Thymus (tissue), 11 donors: ENCODE measurements at regions not wholly inside any gene's neighbourhood (a gene's known extent, or its start where the extent isn't known, plus 50 kb on each side); places are given as distances from the start of the nearest gene placed in this dataset.
"Not testable (repeated sequence)": the region's sequence is repeated elsewhere in the genome, so short reads cannot be mapped to it uniquely, and the experiment has no call there.

ENCODE experiments used
- DNase-seq, 9 donors: peaks; one replicate each; pipeline ENCODE4 v3.0.0-alpha.2; 2013; ENCODE audit warnings: low spot score in 9 of 9, low read depth in 6 of 9, missing footprints in 1 of 9
- H3K27ac ChIP-seq, 2 donors: one replicate each; pipeline ENCODE4 v1.5.1; 2013; ENCODE audit warnings: control low read depth in 1 of 2, low read depth in 1 of 2, low read length in 1 of 2, mild to moderate bottlenecking in 1 of 2, moderate library complexity in 1 of 2
- H3K27me3 ChIP-seq, 2 donors: one replicate each; pipeline ENCODE4 v1.5.1; 2013; ENCODE audit warnings: low read length in 1 of 2; ENCODE audit not compliant: control insufficient read depth in 2 of 2, insufficient read depth in 1 of 2
- H3K36me3 ChIP-seq, 2 donors: one replicate each; pipeline ENCODE4 v1.5.1; 2013; ENCODE audit warnings: low read length in 1 of 2, mild to moderate bottlenecking in 1 of 2, moderate library complexity in 1 of 2; ENCODE audit not compliant: control insufficient read depth in 2 of 2, insufficient read depth in 2 of 2
- H3K4me1 ChIP-seq, 2 donors: one replicate each; pipeline ENCODE4 v1.5.1; 2013; ENCODE audit warnings: low read length in 2 of 2; ENCODE audit not compliant: control insufficient read depth in 2 of 2, insufficient read depth in 2 of 2
- H3K4me3 ChIP-seq, 2 donors: one replicate each; pipeline ENCODE4 v1.5.1; 2013; ENCODE audit warnings: low read length in 2 of 2, control low read depth in 1 of 2, mild to moderate bottlenecking in 1 of 2
- H3K9me3 ChIP-seq, 2 donors: one replicate each; pipeline ENCODE4 v1.5.1; 2013; ENCODE audit warnings: low read length in 1 of 2, mild to moderate bottlenecking in 1 of 2; ENCODE audit not compliant: control insufficient read depth in 2 of 2, insufficient read depth in 1 of 2
- whole genome bisulfite sequencing: extraction: QIAGEN DNeasy Blood & Tissue Kit; methylation state at CpG from one replicate; pipeline ENCODE4 v1.1.7; 2013; 5-methylcytosine and 5-hydroxymethylcytosine counted together
- donor health status: healthy.

DNA sequence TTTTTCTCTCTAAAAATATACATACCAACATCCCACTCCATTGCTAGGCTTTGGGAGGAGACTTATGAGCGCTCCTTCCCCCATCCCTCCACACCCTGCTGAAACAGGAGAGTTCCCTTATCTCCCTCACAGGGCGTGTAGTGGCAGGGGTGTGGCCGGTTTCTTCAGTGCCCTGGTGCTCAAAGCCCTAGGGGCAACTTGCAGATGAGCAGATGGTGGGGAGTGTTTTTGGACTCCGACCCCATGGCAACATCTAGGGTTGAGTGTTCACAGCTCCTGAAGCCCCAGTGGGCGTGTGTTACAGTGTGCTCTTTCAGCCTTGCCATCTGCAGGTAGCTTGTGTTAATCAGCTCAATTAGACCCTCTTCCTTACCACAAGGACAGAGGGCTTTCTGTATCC lies 409.5 kb downstream of the MAT2B start:
- H3K4me3 ChIP-seq, result no peak overlapping the region
- peaks cover 0 to 18% of the 10 kb centered on the region in 2 donors for H3K4me1 ChIP-seq
- WGBS, result 67% methylated on average over 5 of the region's 5 CpGs
- H3K27me3 ChIP-seq, result no peaks in the 10 kb centered on the region
- no peak overlapping the region for H3K27ac ChIP-seq
- DNase-seq, result no peak
- H3K36me3 ChIP-seq, result no peaks in the 10 kb centered on the region
- peaks cover 0 to 1% of the 10 kb centered on the region in 2 donors for H3K9me3 ChIP-seq

- peak overlapping the region; percentile 53 to 69 for H3K27ac ChIP-seq
- H3K4me3 ChIP-seq, result no peak overlapping the region
- 63% methylated on average over 9 of the region's 9 CpGs for WGBS
Measured at GRCh38 chr5:163915481-163915961, 410.1 kb downstream of the MAT2B start.

GRCh38 chr5:163916376-163916775 lies 411.0 kb downstream of the MAT2B start:
- Histone ChIP-seq H3K27me3 (no peaks in the 10 kb centered on the region), H3K27ac (peak overlapping the region in 1 of 2 donors; percentile 69), H3K9me3 (peaks cover 0 to 8% of the 10 kb centered on the region in 2 donors), H3K36me3 (no peaks in the 10 kb centered on the region), H3K4me3 (no peak overlapping the region), H3K4me1 (peaks cover 0 to 18% of the 10 kb centered on the region in 2 donors)
- peak in 6 of 9 donors; percentile 8 to 62 (median 13) for DNase-seq
- 19% methylated on average over 2 of the region's 2 CpGs for WGBS

More at GRCh38 chr5:163915481-163915961, 410.1 kb downstream of the MAT2B start:
- Histone ChIP-seq H3K36me3 (no peaks in the 10 kb centered on the region), H3K9me3 (peaks cover 0 to 7% of the 10 kb centered on the region in 2 donors), H3K27me3 (no peaks in the 10 kb centered on the region), H3K4me1 (peaks cover 0 to 18% of the 10 kb centered on the region in 2 donors)
- peak in 1 of 9 donors; percentile 28 for DNase-seq

DNA sequence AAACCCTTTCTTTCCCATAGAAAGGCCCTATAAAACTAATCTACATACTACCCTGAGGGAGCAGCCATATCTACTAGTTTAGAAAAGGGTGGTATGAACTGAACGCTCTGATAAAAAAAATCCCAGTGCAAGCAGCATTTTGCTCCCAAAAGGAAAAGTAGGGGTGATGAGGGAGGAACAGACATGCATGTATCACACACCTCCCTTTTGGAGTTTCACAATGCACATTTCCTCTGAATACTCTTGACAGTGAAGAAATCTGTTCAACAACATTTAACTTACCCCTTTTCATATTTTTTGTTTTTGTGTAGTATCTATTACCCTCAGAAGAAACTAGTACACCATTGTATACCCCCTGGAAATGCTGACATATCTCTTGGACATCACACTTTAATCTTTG lies 411.4 kb downstream of the MAT2B start:
- peaks cover 0 to 8% of the 10 kb centered on the region in 2 donors for H3K9me3 ChIP-seq
- no peaks in the 10 kb centered on the region for H3K27me3 ChIP-seq
- H3K27ac ChIP-seq, result peak overlapping the region in 1 of 2 donors; percentile 7
- WGBS, result 93% methylated on average over 1 of the region's 1 CpG
- peaks cover 0 to 18% of the 10 kb centered on the region in 2 donors for H3K4me1 ChIP-seq
- no peaks in the 10 kb centered on the region for H3K36me3 ChIP-seq
- H3K4me3 ChIP-seq, result no peak overlapping the region
- peak in 1 of 9 donors; percentile 5 for DNase-seq

DNA sequence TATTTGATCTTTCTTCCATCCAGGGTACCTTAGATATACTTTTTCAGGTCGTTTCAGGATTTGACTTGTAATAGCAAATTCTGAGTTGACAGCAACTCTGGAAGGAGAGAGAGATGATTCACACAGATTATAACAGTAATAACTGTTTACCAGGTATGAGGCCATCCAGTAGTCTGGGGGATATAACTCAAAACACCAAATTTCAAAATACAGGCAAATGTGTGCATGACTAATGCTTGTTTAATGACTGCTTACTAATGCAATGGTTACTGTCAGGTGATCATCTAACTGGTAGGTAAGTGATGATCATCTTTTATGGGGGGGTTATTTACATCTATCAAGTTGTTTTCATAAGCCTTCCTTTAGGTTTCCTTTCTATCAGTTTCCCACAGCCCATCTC lies 412.3 kb downstream of the MAT2B start:
- Histone ChIP-seq H3K4me1 (peaks cover 0 to 18% of the 10 kb centered on the region in 2 donors), H3K27me3 (no peaks in the 10 kb centered on the region), H3K27ac (no peak overlapping the region), H3K36me3 (no peaks in the 10 kb centered on the region), H3K4me3 (no peak overlapping the region), H3K9me3 (peaks cover 0 to 8% of the 10 kb centered on the region in 2 donors)
- no peak for DNase-seq
- 89% methylated on average over 1 of the region's 1 CpG for WGBS

DNA sequence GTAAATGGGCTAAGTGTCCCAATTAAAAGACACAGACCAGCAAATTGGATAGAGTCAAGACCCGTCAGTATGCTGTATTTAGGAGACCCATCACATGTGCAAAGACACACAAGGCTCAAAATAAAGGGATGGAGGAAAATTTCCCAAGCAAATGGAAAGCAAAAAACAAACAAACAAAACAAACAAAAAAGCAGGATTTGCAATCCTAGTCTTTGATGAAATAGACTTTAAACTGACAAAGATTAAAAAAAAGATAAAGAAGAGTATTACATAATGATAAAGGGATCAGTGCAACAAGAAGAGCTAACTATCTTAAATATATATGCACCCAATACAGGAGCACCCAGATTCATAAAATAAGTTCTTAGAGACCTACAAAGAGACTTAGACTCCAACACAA lies 429.6 kb downstream of the MAT2B start:
- not testable (repeated sequence) for H3K36me3 ChIP-seq, H3K9me3 ChIP-seq, DNase-seq, H3K27ac ChIP-seq, H3K27me3 ChIP-seq, H3K4me3 ChIP-seq, H3K4me1 ChIP-seq
- WGBS, result 96% methylated on average over 1 of the region's 1 CpG

GRCh38 chr5:163938595-163938994 lies 433.2 kb downstream of the MAT2B start:
- Histone ChIP-seq H3K9me3 (peaks cover 0 to under 1% of the 10 kb centered on the region in 2 donors), H3K27me3 (no peaks in the 10 kb centered on the region), H3K27ac (no peak overlapping the region), H3K4me3 (no peak overlapping the region), H3K36me3 (no peaks in the 10 kb centered on the region), H3K4me1 (no peaks in the 10 kb centered on the region)
- no peak for DNase-seq
- WGBS, result 96% methylated on average over 1 of the region's 1 CpG

DNA sequence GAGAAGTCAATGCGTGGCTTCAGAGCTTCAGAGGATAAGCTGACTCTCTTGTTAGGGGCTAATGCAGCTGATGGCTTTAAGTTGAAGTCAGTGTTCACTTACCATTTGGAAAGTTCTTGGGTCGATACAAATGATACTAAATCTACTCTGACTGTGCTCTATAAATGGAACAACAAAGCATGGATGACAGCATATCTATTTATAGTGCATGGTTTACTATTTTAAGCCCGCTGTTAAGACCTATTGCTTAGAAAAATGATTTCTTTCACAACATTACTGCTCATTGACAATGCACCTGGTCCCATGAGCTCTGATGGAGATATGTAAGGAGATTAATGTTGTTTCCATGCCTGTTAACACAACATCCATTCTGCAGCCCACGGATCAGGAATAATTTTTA lies 435.7 kb downstream of the MAT2B start:
- Histone ChIP-seq H3K4me3 (no peak overlapping the region), H3K9me3 (no peaks in the 10 kb centered on the region), H3K27ac (no peak overlapping the region), H3K27me3 (no peaks in the 10 kb centered on the region), H3K36me3 (no peaks in the 10 kb centered on the region), H3K4me1 (no peaks in the 10 kb centered on the region)
- WGBS, result 84% methylated on average over 4 of the region's 4 CpGs
- no peak for DNase-seq

DNA sequence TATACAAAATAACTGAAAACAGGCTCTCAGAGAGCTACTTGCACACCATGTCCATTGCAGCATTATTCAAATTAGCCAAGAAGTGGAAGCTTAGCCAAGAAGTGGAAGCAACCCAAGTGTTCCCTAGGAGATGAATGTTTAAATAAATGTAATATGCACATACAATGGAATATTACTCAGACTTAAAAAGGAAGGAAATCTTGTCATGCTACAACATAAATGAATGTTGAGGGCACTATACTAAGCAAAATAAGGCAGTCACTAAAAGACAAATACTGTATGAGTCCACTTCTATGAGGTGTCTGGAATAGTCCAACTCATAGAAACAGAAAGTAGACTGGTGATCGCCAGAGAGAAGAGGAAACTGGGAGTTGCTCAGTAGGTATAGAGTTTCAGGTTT lies 438.1 kb downstream of the MAT2B start:
- H3K27ac ChIP-seq, result no peak overlapping the region

GRCh38 chr5:163944738-163945137 lies 439.3 kb downstream of the MAT2B start:
- Histone ChIP-seq H3K9me3 (no peaks in the 10 kb centered on the region), H3K27me3 (no peaks in the 10 kb centered on the region), H3K36me3 (no peaks in the 10 kb centered on the region), H3K27ac (no peak overlapping the region), H3K4me1 (no peaks in the 10 kb centered on the region), H3K4me3 (no peak overlapping the region)
- DNase-seq, result no peak

More for the DNA sequence above, 438.1 kb downstream of the MAT2B start:
- Histone ChIP-seq H3K4me1 (no peaks in the 10 kb centered on the region), H3K36me3 (no peaks in the 10 kb centered on the region), H3K9me3 (no peaks in the 10 kb centered on the region), H3K27me3 (no peaks in the 10 kb centered on the region), H3K4me3 (no peak overlapping the region)
- 90% methylated on average over 1 of the region's 1 CpG for WGBS
- no peak for DNase-seq
